Prostate gland (tissue), 2 donors: ENCODE measurements at regions not wholly inside any gene's neighbourhood (a gene's known extent, or its start where the extent isn't known, plus 50 kb on each side); places are given as distances from the start of the nearest gene placed in this dataset.

ENCODE experiments used
- CTCF ChIP-seq, 4 experiments: fragments of 200-600 bp in 2 of 4; fragments of 450-650 bp in 2 of 4; sonication (generic) in 2 of 4; IDR thresholded peaks; 1 replicate in 3 of 4; 2 replicates in 1 of 4; pipeline ENCODE4 v1.5.1; 2016 to 2019; ENCODE audit warnings: antibody characterized with exemption in 4 of 4, mild to moderate bottlenecking in 2 of 4, moderate library complexity in 2 of 4
- POLR2A ChIP-seq: fragments of 450-650 bp; IDR thresholded peaks from one replicate; pipeline ENCODE4 v1.6.1; 2016; ENCODE audit warnings: antibody characterized with exemption, mild to moderate bottlenecking
- POLR2AphosphoS5 ChIP-seq: sonication (generic); formaldehyde crosslinking; IDR thresholded peaks from one replicate; pipeline ENCODE4 v1.6.1; 2017; ENCODE audit warnings: antibody characterized with exemption

DNA sequence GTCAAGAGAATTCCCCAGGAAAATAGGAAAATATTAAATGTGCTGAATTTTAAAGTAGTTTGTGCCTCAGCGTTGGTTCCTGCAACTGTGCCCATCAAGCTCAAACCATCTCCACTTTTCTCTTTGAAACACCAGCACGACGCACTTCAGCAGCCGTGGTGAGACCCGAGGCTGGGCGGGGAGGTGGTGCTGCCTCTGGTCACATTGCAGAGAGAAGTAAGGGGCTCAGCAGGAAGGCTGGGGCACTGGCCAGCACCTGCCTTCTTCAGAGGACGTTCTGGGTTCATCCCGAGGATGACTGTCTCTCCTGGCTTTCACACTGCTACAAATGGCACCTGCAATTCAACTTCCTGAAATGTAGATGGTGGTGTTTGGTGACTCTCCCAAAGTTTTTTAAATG is 323.7 kb upstream of the SALL3 start:
- TF ChIP-seq CTCF (IDR thresholded peaks at IDR 0.05) (no peak), POLR2AphosphoS5 (no peak), POLR2A (no peak)
